CD14-positive monocyte (primary cell): ENCODE measurements at regions not wholly inside any gene's neighbourhood (a gene's known extent, or its start where the extent isn't known, plus 50 kb on each side); places are given as distances from the start of the nearest gene placed in this dataset.

Experiments
- DNase-seq, 3 donors: peaks; one replicate each; pipeline ENCODE4 v3.0.0-alpha.2; 2011 to 2022
- H2AFZ ChIP-seq: 2 replicates; pipeline ENCODE4 v1.6.0; 2012; ENCODE audit warnings: mild to moderate bottlenecking, low read depth, low read length, inconsistent platforms; ENCODE audit not compliant: insufficient read depth, poor library complexity, severe bottlenecking
- H3K27ac ChIP-seq, 2 donors: 1 replicate in 1 of 2; 2 replicates in 1 of 2; pipeline ENCODE4 v1.5.1; 2012 to 2013; ENCODE audit warnings: low read length in 2 of 2, control low read depth in 1 of 2, inconsistent platforms in 1 of 2, low read depth in 1 of 2, mild to moderate bottlenecking in 1 of 2
- H3K27me3 ChIP-seq, 2 donors: one replicate each; pipeline versions ENCODE4 v1.6.0 to v1.6.1; 2011 to 2013; ENCODE audit warnings: low read length in 2 of 2; ENCODE audit not compliant: control insufficient read depth in 2 of 2, insufficient read depth in 2 of 2
- H3K36me3 ChIP-seq, 2 donors: replicated peaks in 1 of 2; 1 replicate in 1 of 2; 2 replicates in 1 of 2; pipeline versions ENCODE4 v1.5.1 to v1.6.1; 2012 to 2013; ENCODE audit warnings: low read length in 2 of 2, control low read depth in 1 of 2, inconsistent platforms in 1 of 2, mild to moderate bottlenecking in 1 of 2; ENCODE audit not compliant: insufficient read depth in 2 of 2, control insufficient read depth in 1 of 2
- H3K4me1 ChIP-seq, 2 donors: 1 replicate in 1 of 2; 2 replicates in 1 of 2; pipeline versions ENCODE4 v1.5.1 to v1.6.1; 2012 to 2013; ENCODE audit warnings: low read length in 2 of 2, control low read depth in 1 of 2, inconsistent platforms in 1 of 2, mild to moderate bottlenecking in 1 of 2, moderate library complexity in 1 of 2; ENCODE audit not compliant: insufficient read depth in 2 of 2, control insufficient read depth in 1 of 2
- H3K4me2 ChIP-seq: replicated peaks from 2 replicates; pipeline ENCODE3; 2012; ENCODE audit warnings: low read length, moderate library complexity, mild to moderate bottlenecking; ENCODE audit not compliant: poor library complexity, severe bottlenecking; ENCODE audit errors: extremely low read depth
- H3K4me3 ChIP-seq, 3 experiments: fragments of 200-600 bp in 1 of 3; sonication (generic) in 1 of 3; replicated peaks in 1 of 3; 1 replicate in 2 of 3; 2 replicates in 1 of 3; pipeline ENCODE4 v1.5.1; 2011 to 2013; ENCODE audit warnings: low read length in 3 of 3, mild to moderate bottlenecking in 3 of 3, control low read depth in 2 of 3, low read depth in 2 of 3, inconsistent platforms in 1 of 3, moderate library complexity in 1 of 3
- H3K79me2 ChIP-seq: 2 replicates; pipeline ENCODE4 v1.6.0; 2012; ENCODE audit warnings: mild to moderate bottlenecking, control low read depth, inconsistent platforms, low read length, moderate library complexity; ENCODE audit not compliant: insufficient read depth
- H3K9ac ChIP-seq: 2 replicates; pipeline ENCODE4 v1.6.0; 2017; ENCODE audit warnings: low read length, mild to moderate bottlenecking; ENCODE audit not compliant: insufficient read depth, poor library complexity, severe bottlenecking
- H3K9me3 ChIP-seq, 2 donors: replicated peaks in 1 of 2; 1 replicate in 1 of 2; 2 replicates in 1 of 2; pipeline versions ENCODE4 v1.5.1 to v1.6.1; 2012 to 2013; ENCODE audit warnings: low read length in 2 of 2, control low read depth in 1 of 2; ENCODE audit not compliant: control insufficient read depth in 1 of 2, insufficient read depth in 1 of 2
- H4K20me1 ChIP-seq: 2 replicates; pipeline ENCODE4 v1.6.0; 2012; ENCODE audit warnings: mild to moderate bottlenecking, low read length, control low read depth, moderate library complexity; ENCODE audit not compliant: insufficient read depth
- H3K27ac Mint-ChIP-seq, 7 donors: one replicate each; pipeline ENCODE4 v1.8.0; 2020; ENCODE audit warnings: mild to moderate bottlenecking in 7 of 7, mixed read lengths in 7 of 7, moderate library complexity in 6 of 7, inconsistent platforms in 2 of 7
- H3K27me3 Mint-ChIP-seq, 3 donors: one replicate each; pipeline ENCODE4 v1.8.0; 2021 to 2022; ENCODE audit warnings: low read depth in 3 of 3, mild to moderate bottlenecking in 3 of 3, mixed read lengths in 3 of 3, moderate library complexity in 3 of 3, inconsistent platforms in 1 of 3
- H3K36me3 Mint-ChIP-seq, 2 donors: one replicate each; pipeline ENCODE4 v1.8.0; 2020; ENCODE audit warnings: mixed read lengths in 2 of 2, inconsistent platforms in 1 of 2, mild to moderate bottlenecking in 1 of 2
- H3K4me1 Mint-ChIP-seq: one replicate; pipeline ENCODE4 v1.8.0; 2020; ENCODE audit warnings: mild to moderate bottlenecking, mixed read lengths
- H3K4me3 Mint-ChIP-seq, 2 donors: one replicate each; pipeline ENCODE4 v1.8.0; 2020; ENCODE audit warnings: mild to moderate bottlenecking in 2 of 2, mixed read lengths in 2 of 2, moderate library complexity in 1 of 2
- H3K9me3 Mint-ChIP-seq, 7 donors: one replicate each; pipeline ENCODE4 v1.8.0; 2020 to 2022; ENCODE audit warnings: mixed read lengths in 7 of 7, mild to moderate bottlenecking in 6 of 7, moderate library complexity in 6 of 7, inconsistent platforms in 2 of 7
- WGBS: methylation state at CpG from one replicate; pipeline ENCODE4 v1.1.5; 2013; ENCODE audit warnings: missing lambda C conversion rate; ENCODE audit not compliant: insufficient coverage; 5-methylcytosine and 5-hydroxymethylcytosine counted together
- intact Hi-C, 2 donors: fragments of 100-400 bp; cut with micrococcal nuclease; formaldehyde crosslinking; loops; one replicate each; pipeline versions ENCODE4 v1.15.0 to v1.15.1; 2023
- TF ChIP-seq, protein P1 (sequence below): fragments of 200-600 bp; IDR thresholded peaks from one replicate; pipeline ENCODE4 v1.8.0; 2022; ENCODE audit warnings: antibody characterized with exemption, mild to moderate bottlenecking

DNA sequence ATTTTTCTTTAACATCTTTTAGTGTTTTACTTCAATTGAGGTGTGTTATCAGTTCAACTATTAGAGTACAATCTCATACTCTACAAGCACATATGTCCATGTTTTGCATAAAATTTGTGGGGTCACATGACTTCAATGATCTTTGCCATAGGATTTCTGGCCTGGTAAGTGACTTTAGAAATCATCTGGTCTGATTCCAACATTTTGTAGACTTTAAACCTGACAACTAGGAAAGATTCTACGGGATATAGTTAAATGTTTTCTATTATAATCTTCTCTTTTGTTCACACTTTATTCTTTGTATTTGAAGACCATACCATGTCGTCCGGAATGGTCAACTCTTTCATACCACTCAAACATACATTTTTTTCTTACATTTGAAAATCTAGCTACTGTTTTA lies 62.0 kb upstream of the NEUROD1 start:
- no peaks in the 10 kb centered on the region for H4K20me1 ChIP-seq
- Mint-ChIP-seq H3K27me3 (no peaks in the 10 kb centered on the region), H3K27ac (no peak overlapping the region), H3K4me1 (no peaks in the 10 kb centered on the region), H3K4me3 (no peak overlapping the region), H3K9me3 (no peaks in the 10 kb centered on the region), H3K36me3 (no peaks in the 10 kb centered on the region)
- H2AFZ ChIP-seq, result no peak overlapping the region
- H3K4me1 ChIP-seq, result no peaks in the 10 kb centered on the region
- intact Hi-C loops, result loop anchor here (5.0 to 10.0 kb wide), 5 partner anchors 162 to 335 kb away; no protein-coding TSS in a partner anchor
- H3K27me3 ChIP-seq, result no peaks in the 10 kb centered on the region
- H3K36me3 ChIP-seq, result no peaks in the 10 kb centered on the region
- no peak overlapping the region for H3K4me3 ChIP-seq
- no peak overlapping the region for H3K27ac ChIP-seq
- TF ChIP-seq, protein P1, sequence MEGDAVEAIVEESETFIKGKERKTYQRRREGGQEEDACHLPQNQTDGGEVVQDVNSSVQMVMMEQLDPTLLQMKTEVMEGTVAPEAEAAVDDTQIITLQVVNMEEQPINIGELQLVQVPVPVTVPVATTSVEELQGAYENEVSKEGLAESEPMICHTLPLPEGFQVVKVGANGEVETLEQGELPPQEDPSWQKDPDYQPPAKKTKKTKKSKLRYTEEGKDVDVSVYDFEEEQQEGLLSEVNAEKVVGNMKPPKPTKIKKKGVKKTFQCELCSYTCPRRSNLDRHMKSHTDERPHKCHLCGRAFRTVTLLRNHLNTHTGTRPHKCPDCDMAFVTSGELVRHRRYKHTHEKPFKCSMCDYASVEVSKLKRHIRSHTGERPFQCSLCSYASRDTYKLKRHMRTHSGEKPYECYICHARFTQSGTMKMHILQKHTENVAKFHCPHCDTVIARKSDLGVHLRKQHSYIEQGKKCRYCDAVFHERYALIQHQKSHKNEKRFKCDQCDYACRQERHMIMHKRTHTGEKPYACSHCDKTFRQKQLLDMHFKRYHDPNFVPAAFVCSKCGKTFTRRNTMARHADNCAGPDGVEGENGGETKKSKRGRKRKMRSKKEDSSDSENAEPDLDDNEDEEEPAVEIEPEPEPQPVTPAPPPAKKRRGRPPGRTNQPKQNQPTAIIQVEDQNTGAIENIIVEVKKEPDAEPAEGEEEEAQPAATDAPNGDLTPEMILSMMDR, result no peak
- H3K4me2 ChIP-seq, result no peak overlapping the region
- no peak overlapping the region for H3K9ac ChIP-seq
- DNase-seq, result no peak
- no peaks in the 10 kb centered on the region for H3K79me2 ChIP-seq
- H3K9me3 ChIP-seq, result no peaks in the 10 kb centered on the region
- 100% methylated on average over 1 of the region's 3 CpGs for WGBS

DNA sequence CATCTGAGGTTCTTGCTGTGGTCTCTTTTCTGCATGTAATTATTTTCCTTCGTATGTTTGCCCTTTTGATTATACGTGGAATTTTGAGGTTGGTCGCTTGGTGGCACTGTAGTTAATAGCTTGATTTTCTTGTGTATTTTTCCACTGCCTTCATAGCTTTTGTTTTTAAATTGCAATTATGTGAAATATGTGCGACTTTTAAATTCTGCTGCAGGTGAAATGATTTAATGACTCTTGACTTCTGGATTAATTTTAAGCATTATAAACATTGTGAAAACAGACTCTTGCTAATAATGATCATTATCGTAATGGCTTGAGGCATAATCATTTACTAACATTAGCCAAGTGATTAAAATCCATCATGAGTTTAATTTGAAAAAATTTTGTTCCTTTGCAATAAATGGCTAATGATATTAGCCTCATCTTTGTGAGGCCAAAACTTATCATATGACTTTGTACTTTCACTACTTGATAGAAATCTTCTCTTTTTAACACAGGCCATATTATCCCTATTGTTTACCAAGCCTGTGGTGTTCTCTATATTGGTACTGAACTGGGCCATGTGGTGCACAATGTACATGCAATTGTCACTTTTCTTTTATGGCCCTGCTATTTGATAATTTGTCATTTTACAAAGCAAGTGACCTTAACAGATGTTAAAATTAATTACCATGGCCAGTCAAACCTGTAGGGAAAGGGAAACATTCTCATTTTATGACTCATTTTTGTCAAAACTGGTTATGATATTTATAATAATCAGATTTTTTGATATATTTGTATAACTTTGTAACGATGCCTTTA lies 62.8 kb upstream of the NEUROD1 start:
- Histone ChIP-seq H3K36me3 (no peaks in the 10 kb centered on the region), H3K27me3 (no peaks in the 10 kb centered on the region), H3K4me1 (no peaks in the 10 kb centered on the region), H3K9me3 (no peaks in the 10 kb centered on the region), H2AFZ (no peak overlapping the region), H3K4me3 (no peak overlapping the region), H3K9ac (no peak overlapping the region), H3K27ac (no peak overlapping the region), H4K20me1 (no peaks in the 10 kb centered on the region), H3K79me2 (no peaks in the 10 kb centered on the region), H3K4me2 (no peak overlapping the region)
- Mint-ChIP-seq H3K36me3 (no peaks in the 10 kb centered on the region), H3K27me3 (no peaks in the 10 kb centered on the region), H3K4me3 (no peak overlapping the region), H3K4me1 (no peaks in the 10 kb centered on the region), H3K27ac (no peak overlapping the region), H3K9me3 (peaks cover 0 to 5% (median 0%) of the 10 kb centered on the region in 7 donors)
- DNase-seq, result peak; percentile 42 to 55 (median 52)
- WGBS, result no CpG with 5 or more reads among the region's 6 CpGs
- TF ChIP-seq, protein P1, result peak; percentile 76
- intact Hi-C loops, result loop anchor here (5.0 to 10.0 kb wide), 5 partner anchors 162 to 334 kb away; no protein-coding TSS in a partner anchor
